ENCODE measurements at regions not wholly inside any gene's neighbourhood (a gene's known extent, or its start where the extent isn't known, plus 50 kb on each side); places are given as distances from the start of the nearest gene placed in this dataset.
"Not testable (repeated sequence)": the region's sequence is repeated elsewhere in the genome, so short reads cannot be mapped to it uniquely, and the experiment has no call there.

DNA sequence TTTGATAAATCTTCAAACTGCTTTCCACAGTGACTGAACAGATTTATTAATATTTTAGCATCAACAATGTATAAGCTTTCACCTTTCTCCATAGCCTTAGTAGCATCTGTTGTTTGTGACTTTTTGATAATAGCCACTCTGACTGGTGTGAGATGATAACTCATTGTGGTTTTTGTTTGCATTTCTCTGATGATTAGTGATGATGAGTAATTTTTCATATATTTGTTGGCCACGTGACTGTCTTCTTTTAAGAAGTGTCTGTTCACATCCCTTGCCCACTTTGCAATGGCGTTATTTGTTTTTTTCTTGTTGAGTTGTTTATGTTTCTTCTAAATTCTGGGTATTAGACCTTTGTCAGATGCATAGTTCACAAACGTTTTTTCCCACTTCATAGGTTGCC is 952.9 kb downstream of the TRIB2 start:
- no peak for ATAC-seq (replicated peaks)
- no peaks in the 10 kb centered on the region for H3K36me3 Mint-ChIP-seq (ENCODE audit: low read depth)
- no peak overlapping the region for H3K4me3 Mint-ChIP-seq
- no peaks in the 10 kb centered on the region for H3K4me1 Mint-ChIP-seq
- H3K27ac Mint-ChIP-seq = no peak overlapping the region
- H3K9me3 Mint-ChIP-seq = peaks cover 10% of the 10 kb centered on the region
- H3K27me3 Mint-ChIP-seq = no peaks in the 10 kb centered on the region

DNA sequence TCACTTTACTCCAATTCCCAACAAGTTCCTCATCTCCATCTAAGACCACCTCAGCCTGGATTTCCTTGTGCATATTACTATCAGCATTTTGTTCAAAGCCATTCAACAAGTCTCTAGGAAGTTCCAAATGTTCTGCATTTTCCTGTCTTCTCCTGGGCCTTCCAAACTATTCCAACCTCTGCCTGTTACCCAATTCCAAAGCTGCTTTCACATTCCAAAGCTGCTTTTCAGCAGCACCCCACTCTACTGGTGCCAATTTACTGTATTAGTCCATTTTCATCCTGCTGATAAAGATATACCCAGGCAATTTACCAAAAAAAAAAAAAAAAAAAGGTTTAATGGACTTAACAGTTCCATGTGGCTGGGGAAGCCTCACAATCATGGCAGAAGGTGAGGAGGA is 957.1 kb downstream of the TRIB2 start:
- ATAC-seq (replicated peaks); H3K4me1 Mint-ChIP-seq; H3K27ac Mint-ChIP-seq; H3K9me3 Mint-ChIP-seq; H3K27me3 Mint-ChIP-seq; H3K4me3 Mint-ChIP-seq; H3K36me3 Mint-ChIP-seq (ENCODE audit: low read depth): not testable (repeated sequence)

GRCh38 chr2:13676269-13676668 is 956.2 kb upstream of the LRATD1 start:
- peaks cover 4% of the 10 kb centered on the region for H3K9me3 Mint-ChIP-seq
- H3K4me3 Mint-ChIP-seq = no peak overlapping the region
- no peaks in the 10 kb centered on the region for H3K4me1 Mint-ChIP-seq
- H3K36me3 Mint-ChIP-seq (ENCODE audit: low read depth) = no peaks in the 10 kb centered on the region
- H3K27ac Mint-ChIP-seq = no peak overlapping the region
- no peaks in the 10 kb centered on the region for H3K27me3 Mint-ChIP-seq
- no peak for ATAC-seq (replicated peaks)

GRCh38 chr2:13681936-13682335 is 950.6 kb upstream of the LRATD1 start:
- no peaks in the 10 kb centered on the region for H3K36me3 Mint-ChIP-seq (ENCODE audit: low read depth)
- H3K27me3 Mint-ChIP-seq = no peaks in the 10 kb centered on the region
- no peaks in the 10 kb centered on the region for H3K4me1 Mint-ChIP-seq
- no peak for ATAC-seq (replicated peaks)
- no peak overlapping the region for H3K27ac Mint-ChIP-seq
- no peaks in the 10 kb centered on the region for H3K9me3 Mint-ChIP-seq
- H3K4me3 Mint-ChIP-seq = no peak overlapping the region

- Mint-ChIP-seq H3K27ac (no peak overlapping the region), H3K4me1 (no peaks in the 10 kb centered on the region), H3K36me3 (ENCODE audit: low read depth) (no peaks in the 10 kb centered on the region), H3K9me3 (no peaks in the 10 kb centered on the region), H3K27me3 (no peaks in the 10 kb centered on the region), H3K4me3 (no peak overlapping the region)
- ATAC-seq (replicated peaks) = no peak
Observed at GRCh38 chr2:13682540-13683272, 949.8 kb upstream of the LRATD1 start.

DNA sequence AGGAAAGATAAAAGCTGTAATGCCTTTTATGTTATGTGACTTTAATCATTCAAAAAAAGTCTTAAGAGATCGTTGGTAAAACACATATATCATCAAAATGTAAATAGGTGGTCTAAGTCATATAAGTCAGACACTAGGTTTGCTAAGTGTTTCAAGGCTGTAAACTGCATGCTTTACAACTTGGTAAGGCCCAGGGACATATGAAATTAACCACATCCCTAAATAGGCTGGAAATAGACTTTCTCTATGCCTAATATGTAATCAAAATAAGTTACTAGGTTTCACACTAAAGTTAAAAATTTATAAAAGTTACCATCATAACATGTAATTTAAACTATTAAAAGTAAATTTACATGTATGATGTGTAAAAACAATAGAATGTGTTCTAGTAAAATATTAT is 946.3 kb upstream of the LRATD1 start:
- no peaks in the 10 kb centered on the region for H3K9me3 Mint-ChIP-seq
- no peaks in the 10 kb centered on the region for H3K4me1 Mint-ChIP-seq

GRCh38 chr2:13694673-13695072 is 937.8 kb upstream of the LRATD1 start:
- Mint-ChIP-seq H3K36me3 (ENCODE audit: low read depth) (no peaks in the 10 kb centered on the region), H3K27ac (no peak overlapping the region)
- ATAC-seq (replicated peaks) = no peak

More for the DNA sequence above, 946.3 kb upstream of the LRATD1 start:
- no peak for ATAC-seq (replicated peaks)
- Mint-ChIP-seq H3K27ac (no peak overlapping the region), H3K4me3 (no peak overlapping the region), H3K27me3 (no peaks in the 10 kb centered on the region), H3K36me3 (ENCODE audit: low read depth) (no peaks in the 10 kb centered on the region)

DNA sequence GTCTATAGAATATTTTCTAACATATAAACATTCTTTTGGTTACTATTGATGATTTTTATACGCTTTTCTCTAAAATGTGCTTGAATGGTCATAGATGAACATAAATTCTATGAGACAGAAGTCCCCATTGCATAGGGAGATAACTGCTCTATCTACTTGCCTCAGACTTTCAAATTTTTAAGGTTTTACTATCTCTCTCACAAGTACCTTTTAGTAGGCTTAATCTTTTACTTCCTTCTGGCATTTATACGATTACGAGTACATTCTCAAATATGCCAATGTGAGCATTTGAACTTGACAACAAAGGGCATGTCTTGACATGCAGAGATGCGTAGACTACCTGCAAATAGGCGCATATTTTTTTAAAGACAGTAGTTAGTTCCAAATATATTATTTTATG is 935.9 kb upstream of the LRATD1 start:
- no peaks in the 10 kb centered on the region for H3K36me3 Mint-ChIP-seq (ENCODE audit: low read depth)
- H3K4me3 Mint-ChIP-seq = no peak overlapping the region
- no peak overlapping the region for H3K27ac Mint-ChIP-seq
- H3K27me3 Mint-ChIP-seq = no peaks in the 10 kb centered on the region
- no peaks in the 10 kb centered on the region for H3K4me1 Mint-ChIP-seq
- H3K9me3 Mint-ChIP-seq = no peaks in the 10 kb centered on the region
- ATAC-seq (replicated peaks) = no peak

More at GRCh38 chr2:13694673-13695072, 937.8 kb upstream of the LRATD1 start:
- Mint-ChIP-seq H3K27me3 (no peaks in the 10 kb centered on the region), H3K4me1 (no peaks in the 10 kb centered on the region), H3K4me3 (no peak overlapping the region), H3K9me3 (no peaks in the 10 kb centered on the region)

DNA sequence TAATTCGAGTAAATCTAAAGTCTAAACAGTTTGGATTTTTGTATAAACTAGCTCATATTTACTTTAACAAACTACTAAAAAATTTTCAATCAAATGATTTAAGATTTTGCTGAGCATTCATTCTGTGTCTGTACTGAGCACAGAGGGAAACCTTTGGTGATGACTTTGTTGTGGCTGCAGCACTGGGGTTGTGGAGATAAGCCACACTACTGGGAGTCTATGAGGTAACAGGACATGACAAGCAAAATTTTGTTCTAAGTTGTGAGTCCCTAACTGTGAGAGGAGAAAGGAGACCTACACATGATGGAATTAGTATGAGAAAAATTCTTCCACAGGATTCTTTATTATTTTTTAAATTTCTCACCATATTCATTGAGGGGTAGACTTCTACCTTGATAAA is 933.7 kb upstream of the LRATD1 start:
- Mint-ChIP-seq H3K27ac (no peak overlapping the region), H3K4me1 (no peaks in the 10 kb centered on the region), H3K4me3 (no peak overlapping the region), H3K9me3 (no peaks in the 10 kb centered on the region), H3K27me3 (no peaks in the 10 kb centered on the region), H3K36me3 (ENCODE audit: low read depth) (no peaks in the 10 kb centered on the region)
- ATAC-seq (replicated peaks) = no peak

- not testable (repeated sequence) for H3K27ac Mint-ChIP-seq; H3K27me3 Mint-ChIP-seq; H3K9me3 Mint-ChIP-seq; H3K36me3 Mint-ChIP-seq (ENCODE audit: low read depth); ATAC-seq (replicated peaks); H3K4me1 Mint-ChIP-seq; H3K4me3 Mint-ChIP-seq
Observed at GRCh38 chr2:13699939-13700338, 932.6 kb upstream of the LRATD1 start.

DNA sequence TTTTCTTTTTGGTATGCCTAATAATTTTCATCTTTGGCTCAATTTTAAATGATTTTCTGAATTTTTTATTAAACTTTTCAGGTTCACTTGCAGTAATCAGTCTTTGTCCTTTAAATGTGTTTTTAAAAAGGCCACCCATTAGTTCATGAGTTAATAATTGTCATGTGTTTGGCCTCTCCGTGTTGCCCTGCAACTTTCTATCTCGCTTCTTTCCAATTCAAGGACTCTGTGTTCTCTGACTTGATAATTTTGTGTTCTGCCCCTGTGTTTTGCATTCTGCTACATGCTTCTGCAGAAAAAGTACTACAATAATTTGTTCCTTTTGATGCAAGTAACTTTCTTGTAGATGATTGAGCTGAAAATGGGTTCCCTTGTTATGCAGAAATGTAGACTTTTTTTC is 921.4 kb upstream of the LRATD1 start:
- no peak for ATAC-seq (replicated peaks)
- Mint-ChIP-seq H3K4me1 (no peaks in the 10 kb centered on the region), H3K9me3 (no peaks in the 10 kb centered on the region), H3K4me3 (no peak overlapping the region), H3K27ac (no peak overlapping the region), H3K27me3 (no peaks in the 10 kb centered on the region), H3K36me3 (ENCODE audit: low read depth) (no peaks in the 10 kb centered on the region)

DNA sequence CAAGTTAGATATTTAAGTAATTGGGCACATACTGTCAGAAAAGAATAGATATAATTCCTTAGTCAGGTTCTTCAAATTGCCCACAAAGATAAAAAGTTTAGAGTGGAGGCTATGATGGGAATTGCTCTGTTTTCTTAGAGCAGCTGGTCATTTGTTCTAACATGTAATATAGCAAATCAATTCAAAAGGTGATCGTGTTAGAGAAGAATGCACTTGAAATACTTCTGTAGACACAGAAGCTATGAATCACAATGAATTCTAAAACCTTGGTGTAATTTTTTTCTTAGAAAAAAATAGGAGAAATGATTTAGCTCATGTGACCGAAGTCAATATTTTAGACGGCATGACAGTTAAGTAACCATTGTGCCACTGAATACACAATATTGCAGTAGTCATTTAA is 918.1 kb upstream of the LRATD1 start:
- ATAC-seq (replicated peaks) = no peak
- H3K9me3 Mint-ChIP-seq = no peaks in the 10 kb centered on the region
- H3K27ac Mint-ChIP-seq = no peak overlapping the region
- no peaks in the 10 kb centered on the region for H3K36me3 Mint-ChIP-seq (ENCODE audit: low read depth)
- H3K4me3 Mint-ChIP-seq = no peak overlapping the region
- no peaks in the 10 kb centered on the region for H3K4me1 Mint-ChIP-seq
- H3K27me3 Mint-ChIP-seq = no peaks in the 10 kb centered on the region

DNA sequence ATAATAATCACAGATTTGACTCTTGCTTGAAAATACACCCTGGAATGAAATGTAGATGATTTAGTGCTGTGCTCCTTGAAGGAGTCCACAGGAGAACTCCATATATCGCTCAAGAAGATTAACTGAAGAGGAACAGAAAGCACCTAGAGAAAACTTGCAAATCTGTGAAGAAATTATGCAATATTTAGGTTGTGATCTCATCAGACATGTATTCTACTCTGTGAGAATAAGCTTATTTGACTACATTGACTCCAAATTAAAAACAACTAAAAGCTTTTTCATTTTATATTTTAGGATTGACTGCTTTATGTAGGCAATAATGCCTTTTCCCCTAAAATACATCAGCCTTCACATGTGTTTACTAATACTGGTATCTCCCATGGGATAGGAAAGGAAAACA is 906.6 kb upstream of the LRATD1 start:
- no peaks in the 10 kb centered on the region for H3K4me1 Mint-ChIP-seq
- no peaks in the 10 kb centered on the region for H3K36me3 Mint-ChIP-seq (ENCODE audit: low read depth)
- no peak overlapping the region for H3K27ac Mint-ChIP-seq
- ATAC-seq (replicated peaks) = no peak
- no peak overlapping the region for H3K4me3 Mint-ChIP-seq
- H3K27me3 Mint-ChIP-seq = no peaks in the 10 kb centered on the region
- H3K9me3 Mint-ChIP-seq = peaks cover 16% of the 10 kb centered on the region

DNA sequence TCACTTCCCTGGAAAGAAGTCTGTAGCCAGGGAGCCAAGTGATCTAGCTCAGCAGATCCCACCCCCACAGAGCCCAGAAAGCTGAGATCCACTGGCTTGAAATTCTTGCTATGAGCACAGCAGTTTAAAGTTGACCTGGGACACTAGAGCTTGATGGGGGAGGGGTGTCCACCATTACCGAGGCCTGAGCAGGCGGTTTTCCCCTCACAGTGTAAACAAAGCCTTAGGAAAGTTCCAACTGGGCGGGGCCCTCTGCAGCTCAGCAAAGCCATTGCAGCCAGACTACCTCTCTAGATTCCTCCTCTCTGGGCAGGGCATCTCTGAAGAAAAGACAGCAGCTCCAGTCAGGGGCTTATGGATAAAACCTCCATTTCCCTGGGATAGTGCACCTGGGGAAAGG is 887.2 kb upstream of the LRATD1 start:
- Mint-ChIP-seq H3K27ac (no peak overlapping the region), H3K4me1 (no peaks in the 10 kb centered on the region), H3K27me3 (no peaks in the 10 kb centered on the region), H3K36me3 (ENCODE audit: low read depth) (no peaks in the 10 kb centered on the region), H3K4me3 (no peak overlapping the region), H3K9me3 (peaks cover 13% of the 10 kb centered on the region)
- ATAC-seq (replicated peaks) = no peak

DNA sequence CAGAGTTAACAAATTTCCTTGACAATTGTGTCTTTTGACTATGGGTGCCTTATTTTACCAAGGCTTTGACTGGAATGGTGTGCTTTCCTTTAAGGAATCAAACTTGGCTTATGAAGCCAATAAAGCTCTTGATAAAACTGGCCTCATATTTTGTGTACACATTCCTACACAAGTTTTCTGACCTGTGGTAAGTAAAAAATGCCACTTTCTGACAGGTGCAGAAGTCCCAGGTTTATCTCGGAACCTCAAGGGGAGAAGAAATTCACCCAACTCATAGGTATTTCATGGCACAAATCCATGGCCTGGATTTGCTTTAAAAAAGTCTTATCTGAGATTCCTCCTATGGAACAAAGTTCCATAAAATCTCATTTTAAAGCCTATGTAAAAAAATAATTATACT is 880.6 kb upstream of the LRATD1 start:
- no peaks in the 10 kb centered on the region for H3K36me3 Mint-ChIP-seq (ENCODE audit: low read depth)
- H3K27me3 Mint-ChIP-seq = no peaks in the 10 kb centered on the region
- no peaks in the 10 kb centered on the region for H3K4me1 Mint-ChIP-seq
- ATAC-seq (replicated peaks) = no peak
- no peak overlapping the region for H3K4me3 Mint-ChIP-seq
- no peak overlapping the region for H3K27ac Mint-ChIP-seq
- no peaks in the 10 kb centered on the region for H3K9me3 Mint-ChIP-seq

- Mint-ChIP-seq H3K9me3 (peaks cover 5% of the 10 kb centered on the region), H3K27ac (no peak overlapping the region), H3K4me3 (no peak overlapping the region), H3K36me3 (ENCODE audit: low read depth) (no peaks in the 10 kb centered on the region), H3K4me1 (no peaks in the 10 kb centered on the region), H3K27me3 (no peaks in the 10 kb centered on the region)
- ATAC-seq (replicated peaks) = no peak
Observed at GRCh38 chr2:13758412-13758811, 874.1 kb upstream of the LRATD1 start.

Data from activated T-helper 17 cell treated with anti-CD3 and anti-CD28 coated beads, Interleukin-2, amount 50 U/mL, for 72 hours (primary cell).